Loucy (cell line): ENCODE measurements at regions not wholly inside any gene's neighbourhood (a gene's known extent, or its start where the extent isn't known, plus 50 kb on each side); places are given as distances from the start of the nearest gene placed in this dataset.

Source experiments
- H2AFZ ChIP-seq: fragments of 200-600 bp; sonication (generic); 2 replicates; pipeline ENCODE4 v1.6.0; 2016; ENCODE audit warnings: antibody characterized with exemption, mild to moderate bottlenecking, low read length, moderate library complexity
- H3F3A ChIP-seq: fragments of 200-600 bp; 2 replicates; pipeline ENCODE4 v1.6.0; 2016; ENCODE audit warnings: antibody characterized with exemption, low read depth, mild to moderate bottlenecking
- H3K27me3 ChIP-seq: fragments of 200-600 bp; sonication (generic); 2 replicates; pipeline ENCODE4 v1.6.1; 2014; ENCODE audit warnings: low read length, mild to moderate bottlenecking; ENCODE audit not compliant: insufficient read depth, poor library complexity, severe bottlenecking
- H3K36me3 ChIP-seq: fragments of 200-600 bp; sonication (generic); 2 replicates; pipeline ENCODE4 v1.6.1; 2016; ENCODE audit warnings: low read length; ENCODE audit not compliant: insufficient read depth
- H3K4me1 ChIP-seq: fragments of 200-600 bp; sonication (generic); 2 replicates; pipeline ENCODE4 v1.5.1; 2014; ENCODE audit warnings: low read length, mild to moderate bottlenecking; ENCODE audit not compliant: insufficient read depth, poor library complexity, severe bottlenecking
- H3K4me2 ChIP-seq: fragments of 200-600 bp; sonication (generic); 2 replicates; pipeline ENCODE4 v1.6.0; 2014; ENCODE audit warnings: antibody characterized with exemption, low read length, low read depth, mild to moderate bottlenecking; ENCODE audit not compliant: poor library complexity, severe bottlenecking
- H3K4me3 ChIP-seq: fragments of 200-600 bp; sonication (generic); 2 replicates; pipeline ENCODE4 v1.5.1; 2014; ENCODE audit warnings: low read length, mild to moderate bottlenecking, mixed read lengths; ENCODE audit not compliant: poor library complexity, severe bottlenecking
- H3K79me2 ChIP-seq: fragments of 200-600 bp; sonication (generic); 2 replicates; pipeline ENCODE4 v1.6.1; 2014; ENCODE audit warnings: low read length; ENCODE audit not compliant: insufficient read depth
- H3K9ac ChIP-seq: fragments of 200-600 bp; sonication (generic); 2 replicates; pipeline ENCODE4 v1.6.0; 2014; ENCODE audit warnings: mild to moderate bottlenecking, low read depth, low read length, moderate library complexity; ENCODE audit not compliant: poor library complexity, severe bottlenecking
- H3K9me2 ChIP-seq: fragments of 200-600 bp; sonication (generic); replicated peaks from 2 replicates; pipeline ENCODE4 v1.6.1; 2016; ENCODE audit warnings: low read depth, low read length, mixed read lengths
- H3K9me3 ChIP-seq: fragments of 200-600 bp; sonication (generic); 2 replicates; pipeline ENCODE4 v1.6.1; 2014; ENCODE audit warnings: mild to moderate bottlenecking, antibody characterized with exemption, low read length, low read depth; ENCODE audit not compliant: insufficient read depth
- H4K20me1 ChIP-seq: fragments of 200-600 bp; sonication (generic); 2 replicates; pipeline ENCODE4 v1.6.0; 2014; ENCODE audit warnings: antibody characterized with exemption, low read length, mild to moderate bottlenecking; ENCODE audit not compliant: insufficient read depth, poor library complexity, severe bottlenecking
- EZH2phosphoT487 ChIP-seq: fragments of 200-600 bp; IDR thresholded peaks from 2 replicates; pipeline ENCODE4 v1.6.1; 2018; ENCODE audit warnings: antibody characterized with exemption, mild to moderate bottlenecking, moderate library complexity, borderline replicate concordance
- TF ChIP-seq, protein P1 (sequence below): fragments of 200-600 bp; sonication (generic); conservative IDR thresholded peaks from 2 replicates; pipeline ENCODE4 v1.5.1; 2014; ENCODE audit warnings: mild to moderate bottlenecking, antibody characterized with exemption, low read length

DNA sequence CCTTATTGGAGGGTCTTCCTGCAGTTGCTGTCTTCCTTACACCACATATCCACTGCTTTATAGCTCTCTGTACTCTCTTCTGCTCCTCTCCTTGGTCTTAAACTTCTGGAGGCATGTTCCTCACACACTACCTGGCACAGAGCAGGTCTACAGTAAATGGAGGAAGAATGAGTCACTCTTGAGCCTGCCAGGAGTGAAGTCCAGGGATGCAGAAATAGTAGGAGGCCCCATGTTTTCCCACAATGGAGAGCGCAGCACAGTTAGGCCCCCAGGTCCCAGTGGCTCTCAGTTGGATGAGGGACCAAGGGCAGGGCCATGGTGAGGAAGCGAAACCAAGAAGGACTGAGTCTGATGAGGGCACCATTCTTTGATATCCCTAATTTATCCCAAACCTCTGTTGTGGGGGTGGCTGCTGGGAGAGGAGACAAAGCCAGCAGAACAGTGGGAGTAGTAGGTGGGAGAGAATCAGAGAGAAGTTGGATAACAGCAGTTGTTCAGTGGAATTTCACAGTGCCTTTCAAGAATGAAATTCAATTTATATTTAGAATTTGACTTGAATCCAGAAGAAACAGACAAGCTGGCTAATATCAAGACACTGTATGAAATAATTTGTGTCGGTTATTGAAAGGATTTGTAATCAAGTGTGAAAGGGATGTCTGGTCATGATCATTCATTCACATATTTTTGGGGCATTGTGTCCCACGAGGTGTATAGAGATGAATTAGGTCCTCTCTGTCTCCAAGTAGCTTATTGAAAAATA, 187.8 kb downstream of the HIPK3 start:
- Histone ChIP-seq H2AFZ (no peak overlapping the region), H3K4me1 (no peaks in the 10 kb centered on the region), H3K4me3 (no peak overlapping the region), H3K4me2 (no peak overlapping the region), H3K79me2 (no peaks in the 10 kb centered on the region), H3K36me3 (no peaks in the 10 kb centered on the region), H4K20me1 (no peaks in the 10 kb centered on the region), H3K27me3 (no peaks in the 10 kb centered on the region), H3K9me3 (no peaks in the 10 kb centered on the region), H3K9me2 (no peaks in the 10 kb centered on the region), H3F3A (no peaks in the 10 kb centered on the region), H3K9ac (no peak overlapping the region)
- TF ChIP-seq, protein P1, sequence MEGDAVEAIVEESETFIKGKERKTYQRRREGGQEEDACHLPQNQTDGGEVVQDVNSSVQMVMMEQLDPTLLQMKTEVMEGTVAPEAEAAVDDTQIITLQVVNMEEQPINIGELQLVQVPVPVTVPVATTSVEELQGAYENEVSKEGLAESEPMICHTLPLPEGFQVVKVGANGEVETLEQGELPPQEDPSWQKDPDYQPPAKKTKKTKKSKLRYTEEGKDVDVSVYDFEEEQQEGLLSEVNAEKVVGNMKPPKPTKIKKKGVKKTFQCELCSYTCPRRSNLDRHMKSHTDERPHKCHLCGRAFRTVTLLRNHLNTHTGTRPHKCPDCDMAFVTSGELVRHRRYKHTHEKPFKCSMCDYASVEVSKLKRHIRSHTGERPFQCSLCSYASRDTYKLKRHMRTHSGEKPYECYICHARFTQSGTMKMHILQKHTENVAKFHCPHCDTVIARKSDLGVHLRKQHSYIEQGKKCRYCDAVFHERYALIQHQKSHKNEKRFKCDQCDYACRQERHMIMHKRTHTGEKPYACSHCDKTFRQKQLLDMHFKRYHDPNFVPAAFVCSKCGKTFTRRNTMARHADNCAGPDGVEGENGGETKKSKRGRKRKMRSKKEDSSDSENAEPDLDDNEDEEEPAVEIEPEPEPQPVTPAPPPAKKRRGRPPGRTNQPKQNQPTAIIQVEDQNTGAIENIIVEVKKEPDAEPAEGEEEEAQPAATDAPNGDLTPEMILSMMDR: no peak
- no peak for TF ChIP-seq EZH2phosphoT487

DNA sequence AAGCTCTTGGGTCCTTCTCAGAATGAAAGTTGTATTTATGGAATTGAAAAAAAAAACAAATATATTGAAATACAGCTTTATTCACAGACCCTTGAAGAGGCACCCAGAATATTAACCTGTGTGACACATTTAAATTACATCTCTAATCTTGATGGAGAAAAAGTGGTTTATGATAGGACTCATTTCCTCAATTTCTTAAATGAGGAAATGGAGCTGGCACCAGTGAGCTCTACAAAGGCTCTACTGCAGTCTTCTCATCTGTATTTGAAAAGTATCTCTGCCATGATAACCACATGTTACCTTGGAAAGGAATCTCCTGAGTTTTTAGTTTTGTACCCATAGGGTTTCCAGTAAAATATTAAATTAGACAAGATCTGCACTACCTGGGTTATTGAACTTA, 186.5 kb downstream of the HIPK3 start:
- no peaks in the 10 kb centered on the region for H3K27me3 ChIP-seq
- no peak overlapping the region for H3K4me3 ChIP-seq
- H3K36me3 ChIP-seq: no peaks in the 10 kb centered on the region
- H3K9me3 ChIP-seq: no peaks in the 10 kb centered on the region
- H3K4me2 ChIP-seq: no peak overlapping the region
- H3K79me2 ChIP-seq: no peaks in the 10 kb centered on the region
- TF ChIP-seq, protein P1: no peak
- no peak for TF ChIP-seq EZH2phosphoT487
- H3K4me1 ChIP-seq: no peaks in the 10 kb centered on the region
- no peak overlapping the region for H3K9ac ChIP-seq
- no peaks in the 10 kb centered on the region for H3F3A ChIP-seq
- H4K20me1 ChIP-seq: no peaks in the 10 kb centered on the region
- H3K9me2 ChIP-seq: no peaks in the 10 kb centered on the region
- H2AFZ ChIP-seq: no peak overlapping the region

DNA sequence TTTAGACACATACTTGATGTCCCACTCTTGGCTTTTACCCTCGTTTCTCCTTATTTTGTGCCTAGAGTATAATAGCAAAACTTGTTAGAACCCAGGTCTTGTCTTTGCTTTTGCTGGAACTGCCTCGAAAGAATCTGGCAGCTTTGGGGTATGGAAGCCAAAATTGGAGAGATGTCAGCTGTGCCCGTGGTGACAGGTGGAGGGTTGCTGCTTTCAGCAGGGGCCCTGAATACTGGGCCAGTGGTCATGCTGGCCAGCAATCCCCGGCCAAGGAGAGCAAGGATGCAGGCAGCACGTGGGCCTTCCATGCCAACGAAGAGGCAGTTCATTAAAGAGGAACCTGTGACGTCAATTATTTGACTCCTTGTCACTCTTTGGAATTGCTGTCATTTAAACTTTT, 181.1 kb downstream of the HIPK3 start:
- H3K79me2 ChIP-seq: no peaks in the 10 kb centered on the region
- no peaks in the 10 kb centered on the region for H3K36me3 ChIP-seq
- no peaks in the 10 kb centered on the region for H3F3A ChIP-seq
- H3K9me3 ChIP-seq: no peaks in the 10 kb centered on the region
- H3K4me3 ChIP-seq: no peak overlapping the region
- no peaks in the 10 kb centered on the region for H3K9me2 ChIP-seq
- H4K20me1 ChIP-seq: no peaks in the 10 kb centered on the region
- H3K27me3 ChIP-seq: no peaks in the 10 kb centered on the region
- TF ChIP-seq, protein P1: no peak
- TF ChIP-seq EZH2phosphoT487: no peak
- H3K9ac ChIP-seq: no peak overlapping the region
- H3K4me1 ChIP-seq: no peaks in the 10 kb centered on the region
- H3K4me2 ChIP-seq: no peak overlapping the region
- H2AFZ ChIP-seq: no peak overlapping the region
